ENCODE measurements at regions not wholly inside any gene's neighbourhood (a gene's known extent, or its start where the extent isn't known, plus 50 kb on each side); places are given as distances from the start of the nearest gene placed in this dataset.

GRCh38 chr5:6812800-6813731 is 99.8 kb downstream of the TENT4A start:
- no peak overlapping the region for H3K4me3 ChIP-seq (ENCODE audit: insufficient read depth in 1 of 2, low read depth in 1 of 2, low read length in 2 of 2)
- 74% methylated on average over 7 of the region's 8 CpGs for WGBS
- DNase-seq: no peak

GRCh38 chr5:6814816-6815215 is 101.6 kb downstream of the TENT4A start:
- 75% methylated on average over 5 of the region's 5 CpGs for WGBS
- H2BK120ac ChIP-seq (ENCODE audit: low read depth, low read length): no peak overlapping the region
- no peak overlapping the region for H3K4me3 ChIP-seq (ENCODE audit: insufficient read depth in 1 of 2, low read depth in 1 of 2, low read length in 2 of 2)
- H2AK5ac ChIP-seq (ENCODE audit: low read length, severe bottlenecking): no peak overlapping the region
- no peak overlapping the region for H4K8ac ChIP-seq (ENCODE audit: low read length)
- H3K4me1 ChIP-seq (ENCODE audit: control insufficient read depth, insufficient read depth, low read depth, low read length): no peaks in the 10 kb centered on the region
- H3K9ac ChIP-seq (ENCODE audit: low read length): no peak overlapping the region
- H3K4ac ChIP-seq (ENCODE audit: low read depth in 1 of 2, low read length in 2 of 2): no peak overlapping the region
- no peak overlapping the region for H3K27ac ChIP-seq (ENCODE audit: low read length, poor library complexity, severe bottlenecking)
- H3K18ac ChIP-seq (ENCODE audit: low read depth in 1 of 2, low read length in 2 of 2): no peak overlapping the region
- no peak overlapping the region for H4K91ac ChIP-seq (ENCODE audit: low read length)
- no peak for DNase-seq
- H3K4me2 ChIP-seq (ENCODE audit: low read length, poor library complexity, severe bottlenecking): no peak overlapping the region
- no peak overlapping the region for H2AFZ ChIP-seq (ENCODE audit: low read depth, low read length)
- H2BK5ac ChIP-seq (ENCODE audit: low read depth, low read length, poor library complexity, severe bottlenecking): no peak overlapping the region
- no peak overlapping the region for H3K14ac ChIP-seq (ENCODE audit: low read length in 2 of 2)
- H3K36me3 ChIP-seq (ENCODE audit: control insufficient read depth in 1 of 2, insufficient read depth in 2 of 2, low read depth in 1 of 2, low read length in 2 of 2): no peaks in the 10 kb centered on the region
- H2BK15ac ChIP-seq (ENCODE audit: low read depth, poor library complexity, severe bottlenecking): no peak overlapping the region
- peaks cover 0 to 8% of the 10 kb centered on the region in 2 experiments for H3K27me3 ChIP-seq (ENCODE audit: control insufficient read depth in 1 of 2, insufficient read depth in 1 of 2, low read length in 2 of 2)
- H3K79me1 ChIP-seq (replicated peaks; ENCODE audit: low read length, poor library complexity, severe bottlenecking): no peaks in the 10 kb centered on the region
- no peak overlapping the region for H2BK12ac ChIP-seq (ENCODE audit: low read length in 2 of 2)
- H3K23ac ChIP-seq (ENCODE audit: low read length in 2 of 2): no peak overlapping the region
- H3K9me3 ChIP-seq (ENCODE audit: control insufficient read depth, low read length): no peaks in the 10 kb centered on the region

More at GRCh38 chr5:6812800-6813731, 99.8 kb downstream of the TENT4A start:
- H4K8ac ChIP-seq (ENCODE audit: low read length): no peak overlapping the region
- no peak overlapping the region for H2AK5ac ChIP-seq (ENCODE audit: low read length, severe bottlenecking)
- H3K27me3 ChIP-seq (ENCODE audit: control insufficient read depth in 1 of 2, insufficient read depth in 1 of 2, low read length in 2 of 2): no peaks in the 10 kb centered on the region
- no peak overlapping the region for H2BK5ac ChIP-seq (ENCODE audit: low read depth, low read length, poor library complexity, severe bottlenecking)
- H3K4me1 ChIP-seq (ENCODE audit: control insufficient read depth, insufficient read depth, low read depth, low read length): no peaks in the 10 kb centered on the region
- H3K4me2 ChIP-seq (ENCODE audit: low read length, poor library complexity, severe bottlenecking): no peak overlapping the region
- no peaks in the 10 kb centered on the region for H3K36me3 ChIP-seq (ENCODE audit: control insufficient read depth in 1 of 2, insufficient read depth in 2 of 2, low read depth in 1 of 2, low read length in 2 of 2)
- no peak overlapping the region for H2BK15ac ChIP-seq (ENCODE audit: low read depth, poor library complexity, severe bottlenecking)
- no peak overlapping the region for H2BK120ac ChIP-seq (ENCODE audit: low read depth, low read length)
- H4K91ac ChIP-seq (ENCODE audit: low read length): no peak overlapping the region
- H3K4ac ChIP-seq (ENCODE audit: low read depth in 1 of 2, low read length in 2 of 2): no peak overlapping the region
- H3K23ac ChIP-seq (ENCODE audit: low read length in 2 of 2): no peak overlapping the region
- no peaks in the 10 kb centered on the region for H3K79me1 ChIP-seq (replicated peaks; ENCODE audit: low read length, poor library complexity, severe bottlenecking)
- H3K27ac ChIP-seq (ENCODE audit: low read length, poor library complexity, severe bottlenecking): no peak overlapping the region
- no peaks in the 10 kb centered on the region for H3K9me3 ChIP-seq (ENCODE audit: control insufficient read depth, low read length)
- H3K14ac ChIP-seq (ENCODE audit: low read length in 2 of 2): no peak overlapping the region
- H3K9ac ChIP-seq (ENCODE audit: low read length): no peak overlapping the region
- no peak overlapping the region for H2BK12ac ChIP-seq (ENCODE audit: low read length in 2 of 2)
- no peak overlapping the region for H3K18ac ChIP-seq (ENCODE audit: low read depth in 1 of 2, low read length in 2 of 2)
- H2AFZ ChIP-seq (ENCODE audit: low read depth, low read length): no peak overlapping the region

GRCh38 chr5:6818594-6819511 is 105.6 kb downstream of the TENT4A start:
- no peak overlapping the region for H3K4me2 ChIP-seq (ENCODE audit: low read length, poor library complexity, severe bottlenecking)
- no peak overlapping the region for H2BK5ac ChIP-seq (ENCODE audit: low read depth, low read length, poor library complexity, severe bottlenecking)
- H4K8ac ChIP-seq (ENCODE audit: low read length): no peak overlapping the region
- H4K91ac ChIP-seq (ENCODE audit: low read length): no peak overlapping the region
- DNase-seq: no peak
- H2BK15ac ChIP-seq (ENCODE audit: low read depth, poor library complexity, severe bottlenecking): no peak overlapping the region
- no peak overlapping the region for H2AK5ac ChIP-seq (ENCODE audit: low read length, severe bottlenecking)
- H2BK12ac ChIP-seq (ENCODE audit: low read length in 2 of 2): no peak overlapping the region
- H3K23ac ChIP-seq (ENCODE audit: low read length in 2 of 2): no peak overlapping the region
- no peak overlapping the region for H3K14ac ChIP-seq (ENCODE audit: low read length in 2 of 2)
- no peak overlapping the region for H3K18ac ChIP-seq (ENCODE audit: low read depth in 1 of 2, low read length in 2 of 2)
- H3K4me3 ChIP-seq (ENCODE audit: insufficient read depth in 1 of 2, low read depth in 1 of 2, low read length in 2 of 2): no peak overlapping the region
- no peaks in the 10 kb centered on the region for H3K4me1 ChIP-seq (ENCODE audit: control insufficient read depth, insufficient read depth, low read depth, low read length)
- H3K79me1 ChIP-seq (replicated peaks; ENCODE audit: low read length, poor library complexity, severe bottlenecking): no peaks in the 10 kb centered on the region
- no peak overlapping the region for H2AFZ ChIP-seq (ENCODE audit: low read depth, low read length)
- no peak overlapping the region for H3K9ac ChIP-seq (ENCODE audit: low read length)
- no peak overlapping the region for H2BK120ac ChIP-seq (ENCODE audit: low read depth, low read length)
- H3K36me3 ChIP-seq (ENCODE audit: control insufficient read depth in 1 of 2, insufficient read depth in 2 of 2, low read depth in 1 of 2, low read length in 2 of 2): no peaks in the 10 kb centered on the region
- H3K27me3 ChIP-seq (ENCODE audit: control insufficient read depth in 1 of 2, insufficient read depth in 1 of 2, low read length in 2 of 2): peaks cover 0 to 10% of the 10 kb centered on the region in 2 experiments
- H3K27ac ChIP-seq (ENCODE audit: low read length, poor library complexity, severe bottlenecking): no peak overlapping the region
- peaks cover 20% of the 10 kb centered on the region for H3K9me3 ChIP-seq (ENCODE audit: control insufficient read depth, low read length)
- no peak overlapping the region for H3K4ac ChIP-seq (ENCODE audit: low read depth in 1 of 2, low read length in 2 of 2)
- WGBS: 68% methylated on average over 14 of the region's 14 CpGs

- H2BK120ac ChIP-seq (ENCODE audit: low read depth, low read length): no peak overlapping the region
- no peaks in the 10 kb centered on the region for H3K4me1 ChIP-seq (ENCODE audit: control insufficient read depth, insufficient read depth, low read depth, low read length)
- no peak for DNase-seq
- H3K4me3 ChIP-seq (ENCODE audit: insufficient read depth in 1 of 2, low read depth in 1 of 2, low read length in 2 of 2): no peak overlapping the region
- peaks cover 0 to 10% of the 10 kb centered on the region in 2 experiments for H3K27me3 ChIP-seq (ENCODE audit: control insufficient read depth in 1 of 2, insufficient read depth in 1 of 2, low read length in 2 of 2)
- no peak overlapping the region for H3K9ac ChIP-seq (ENCODE audit: low read length)
- no peak overlapping the region for H3K4ac ChIP-seq (ENCODE audit: low read depth in 1 of 2, low read length in 2 of 2)
- H4K91ac ChIP-seq (ENCODE audit: low read length): no peak overlapping the region
- peaks cover 20% of the 10 kb centered on the region for H3K9me3 ChIP-seq (ENCODE audit: control insufficient read depth, low read length)
- no peak overlapping the region for H2AK5ac ChIP-seq (ENCODE audit: low read length, severe bottlenecking)
- H4K8ac ChIP-seq (ENCODE audit: low read length): no peak overlapping the region
- H3K36me3 ChIP-seq (ENCODE audit: control insufficient read depth in 1 of 2, insufficient read depth in 2 of 2, low read depth in 1 of 2, low read length in 2 of 2): no peaks in the 10 kb centered on the region
- H3K27ac ChIP-seq (ENCODE audit: low read length, poor library complexity, severe bottlenecking): no peak overlapping the region
- no peak overlapping the region for H2AFZ ChIP-seq (ENCODE audit: low read depth, low read length)
- H3K79me1 ChIP-seq (replicated peaks; ENCODE audit: low read length, poor library complexity, severe bottlenecking): no peaks in the 10 kb centered on the region
- no peak overlapping the region for H3K4me2 ChIP-seq (ENCODE audit: low read length, poor library complexity, severe bottlenecking)
- H2BK5ac ChIP-seq (ENCODE audit: low read depth, low read length, poor library complexity, severe bottlenecking): no peak overlapping the region
- no peak overlapping the region for H3K18ac ChIP-seq (ENCODE audit: low read depth in 1 of 2, low read length in 2 of 2)
- no peak overlapping the region for H3K23ac ChIP-seq (ENCODE audit: low read length in 2 of 2)
- H2BK12ac ChIP-seq (ENCODE audit: low read length in 2 of 2): no peak overlapping the region
- no peak overlapping the region for H3K14ac ChIP-seq (ENCODE audit: low read length in 2 of 2)
- no peak overlapping the region for H2BK15ac ChIP-seq (ENCODE audit: low read depth, poor library complexity, severe bottlenecking)
- 60% methylated on average over 6 of the region's 6 CpGs for WGBS
These were observed 106.3 kb downstream of the TENT4A start for GRCh38 chr5:6819521-6819920.
